IPS-20b (cell line): ENCODE measurements at regions not wholly inside any gene's neighbourhood (a gene's known extent, or its start where the extent isn't known, plus 50 kb on each side); places are given as distances from the start of the nearest gene placed in this dataset.

Experiments
- H3K27ac ChIP-seq: one replicate; pipeline ENCODE4 v1.5.1; 2013; ENCODE audit warnings: low read length
- H3K27me3 ChIP-seq: 2 replicates; pipeline ENCODE4 v1.6.1; 2013; ENCODE audit warnings: mild to moderate bottlenecking, low read length, inconsistent platforms; ENCODE audit not compliant: insufficient read depth
- H3K36me3 ChIP-seq: 2 replicates; pipeline ENCODE4 v1.6.1; 2013; ENCODE audit warnings: low read depth, mild to moderate bottlenecking, inconsistent platforms, low read length, moderate library complexity; ENCODE audit not compliant: insufficient read depth
- H3K4me1 ChIP-seq: 2 replicates; pipeline ENCODE4 v1.6.1; 2013; ENCODE audit warnings: mild to moderate bottlenecking, control low read depth, inconsistent platforms, low read length, moderate library complexity; ENCODE audit not compliant: insufficient read depth
- H3K4me3 ChIP-seq: 2 replicates; pipeline ENCODE4 v1.5.1; 2013; ENCODE audit warnings: mild to moderate bottlenecking, low read length, inconsistent platforms
- H3K9ac ChIP-seq: 2 replicates; pipeline ENCODE4 v1.6.1; 2013; ENCODE audit warnings: low read depth, mild to moderate bottlenecking, inconsistent platforms, low read length, moderate library complexity
- H3K9me3 ChIP-seq: 2 replicates; pipeline ENCODE4 v1.6.1; 2013; ENCODE audit warnings: mild to moderate bottlenecking, low read depth, low read length, inconsistent platforms; ENCODE audit not compliant: insufficient read depth

GRCh38 chr16:86403541-86404163 lies 106.7 kb upstream of the FOXF1 start:
- Histone ChIP-seq H3K27ac (no peak overlapping the region), H3K4me1 (no peaks in the 10 kb centered on the region), H3K4me3 (no peak overlapping the region), H3K9ac (no peak overlapping the region), H3K9me3 (no peaks in the 10 kb centered on the region), H3K27me3 (no peaks in the 10 kb centered on the region), H3K36me3 (no peaks in the 10 kb centered on the region)

GRCh38 chr16:86404678-86405077 lies 105.6 kb upstream of the FOXF1 start:
- H3K9ac ChIP-seq: no peak overlapping the region
- no peaks in the 10 kb centered on the region for H3K4me1 ChIP-seq
- no peak overlapping the region for H3K27ac ChIP-seq
- H3K36me3 ChIP-seq: no peaks in the 10 kb centered on the region
- H3K4me3 ChIP-seq: no peak overlapping the region
- H3K9me3 ChIP-seq: no peaks in the 10 kb centered on the region
- no peaks in the 10 kb centered on the region for H3K27me3 ChIP-seq

GRCh38 chr16:86405319-86405718 lies 105.0 kb upstream of the FOXF1 start:
- Histone ChIP-seq H3K4me1 (no peaks in the 10 kb centered on the region), H3K36me3 (no peaks in the 10 kb centered on the region), H3K9ac (no peak overlapping the region), H3K9me3 (no peaks in the 10 kb centered on the region), H3K27ac (no peak overlapping the region), H3K4me3 (no peak overlapping the region), H3K27me3 (no peaks in the 10 kb centered on the region)

GRCh38 chr16:86406056-86406455 lies 104.3 kb upstream of the FOXF1 start:
- no peak overlapping the region for H3K9ac ChIP-seq
- H3K27ac ChIP-seq: no peak overlapping the region
- no peaks in the 10 kb centered on the region for H3K4me1 ChIP-seq
- H3K9me3 ChIP-seq: no peaks in the 10 kb centered on the region
- H3K27me3 ChIP-seq: no peaks in the 10 kb centered on the region
- no peaks in the 10 kb centered on the region for H3K36me3 ChIP-seq
- H3K4me3 ChIP-seq: no peak overlapping the region

GRCh38 chr16:86408685-86409084 lies 101.6 kb upstream of the FOXF1 start:
- Histone ChIP-seq H3K9me3 (peaks cover 12% of the 10 kb centered on the region; the same call in 1 of the 2 replicates), H3K27me3 (no peaks in the 10 kb centered on the region), H3K4me3 (no peak overlapping the region), H3K27ac (no peak overlapping the region), H3K36me3 (no peaks in the 10 kb centered on the region), H3K9ac (no peak overlapping the region), H3K4me1 (no peaks in the 10 kb centered on the region)

- no peaks in the 10 kb centered on the region for H3K36me3 ChIP-seq
- no peaks in the 10 kb centered on the region for H3K27me3 ChIP-seq
- no peaks in the 10 kb centered on the region for H3K4me1 ChIP-seq
- H3K9ac ChIP-seq: no peak overlapping the region
- peaks cover 12% of the 10 kb centered on the region; the same call in 1 of the 2 replicates for H3K9me3 ChIP-seq
- H3K27ac ChIP-seq: no peak overlapping the region
- no peak overlapping the region for H3K4me3 ChIP-seq
These were observed 100.2 kb upstream of the FOXF1 start for GRCh38 chr16:86410081-86410480.

- Histone ChIP-seq H3K27ac (no peak overlapping the region), H3K4me3 (no peak overlapping the region), H3K9ac (no peak overlapping the region), H3K27me3 (no peaks in the 10 kb centered on the region), H3K36me3 (no peaks in the 10 kb centered on the region), H3K9me3 (peaks cover 12% of the 10 kb centered on the region; the same call in 1 of the 2 replicates), H3K4me1 (no peaks in the 10 kb centered on the region)
These were observed 99.8 kb upstream of the FOXF1 start for GRCh38 chr16:86410529-86410928.

- Histone ChIP-seq H3K9me3 (peaks cover 12% of the 10 kb centered on the region; the same call in 1 of the 2 replicates), H3K27me3 (no peaks in the 10 kb centered on the region), H3K4me1 (no peaks in the 10 kb centered on the region), H3K36me3 (no peaks in the 10 kb centered on the region), H3K4me3 (no peak overlapping the region), H3K9ac (no peak overlapping the region), H3K27ac (no peak overlapping the region)
These were observed 98.4 kb upstream of the FOXF1 start for GRCh38 chr16:86411897-86412296.

- Histone ChIP-seq H3K9ac (no peak overlapping the region), H3K27ac (no peak overlapping the region), H3K4me1 (no peaks in the 10 kb centered on the region), H3K36me3 (no peaks in the 10 kb centered on the region), H3K27me3 (no peaks in the 10 kb centered on the region), H3K4me3 (no peak overlapping the region), H3K9me3 (peaks cover 12% of the 10 kb centered on the region; the same call in 1 of the 2 replicates)
These were observed 95.2 kb upstream of the FOXF1 start for GRCh38 chr16:86414991-86415740.

GRCh38 chr16:86418981-86419380 lies 91.3 kb upstream of the FOXF1 start:
- Histone ChIP-seq H3K4me1 (no peaks in the 10 kb centered on the region), H3K9me3 (no peaks in the 10 kb centered on the region), H3K27me3 (no peaks in the 10 kb centered on the region), H3K4me3 (no peak overlapping the region), H3K9ac (no peak overlapping the region), H3K36me3 (no peaks in the 10 kb centered on the region), H3K27ac (no peak overlapping the region)

GRCh38 chr16:86419518-86419917 lies 90.8 kb upstream of the FOXF1 start:
- no peak overlapping the region for H3K27ac ChIP-seq
- no peaks in the 10 kb centered on the region for H3K36me3 ChIP-seq
- no peak overlapping the region for H3K4me3 ChIP-seq
- no peak overlapping the region for H3K9ac ChIP-seq
- H3K9me3 ChIP-seq: no peaks in the 10 kb centered on the region
- no peaks in the 10 kb centered on the region for H3K4me1 ChIP-seq
- H3K27me3 ChIP-seq: no peaks in the 10 kb centered on the region

- no peak overlapping the region for H3K4me3 ChIP-seq
- no peaks in the 10 kb centered on the region for H3K4me1 ChIP-seq
- H3K36me3 ChIP-seq: no peaks in the 10 kb centered on the region
- H3K27me3 ChIP-seq: no peaks in the 10 kb centered on the region; the same call in 1 of the 2 replicates
- H3K9ac ChIP-seq: no peak overlapping the region
- no peak overlapping the region for H3K27ac ChIP-seq
- H3K9me3 ChIP-seq: no peaks in the 10 kb centered on the region
These were observed 88.3 kb upstream of the FOXF1 start for GRCh38 chr16:86421995-86422394.
